ENCODE measurements at regions not wholly inside any gene's neighbourhood (a gene's known extent, or its start where the extent isn't known, plus 50 kb on each side); places are given as distances from the start of the nearest gene placed in this dataset.

- Histone ChIP-seq H3K4me3 (no peak overlapping the region), H3K9me3 (no peaks in the 10 kb centered on the region), H3K36me3 (no peaks in the 10 kb centered on the region), H3K27me3 (no peaks in the 10 kb centered on the region), H3K27ac (no peak overlapping the region), H3K4me1 (no peaks in the 10 kb centered on the region)
- no peak for DNase-seq
- TF ChIP-seq POLR2A (IDR thresholded peaks at IDR 0.05): no peak
- TF ChIP-seq, protein P1, sequence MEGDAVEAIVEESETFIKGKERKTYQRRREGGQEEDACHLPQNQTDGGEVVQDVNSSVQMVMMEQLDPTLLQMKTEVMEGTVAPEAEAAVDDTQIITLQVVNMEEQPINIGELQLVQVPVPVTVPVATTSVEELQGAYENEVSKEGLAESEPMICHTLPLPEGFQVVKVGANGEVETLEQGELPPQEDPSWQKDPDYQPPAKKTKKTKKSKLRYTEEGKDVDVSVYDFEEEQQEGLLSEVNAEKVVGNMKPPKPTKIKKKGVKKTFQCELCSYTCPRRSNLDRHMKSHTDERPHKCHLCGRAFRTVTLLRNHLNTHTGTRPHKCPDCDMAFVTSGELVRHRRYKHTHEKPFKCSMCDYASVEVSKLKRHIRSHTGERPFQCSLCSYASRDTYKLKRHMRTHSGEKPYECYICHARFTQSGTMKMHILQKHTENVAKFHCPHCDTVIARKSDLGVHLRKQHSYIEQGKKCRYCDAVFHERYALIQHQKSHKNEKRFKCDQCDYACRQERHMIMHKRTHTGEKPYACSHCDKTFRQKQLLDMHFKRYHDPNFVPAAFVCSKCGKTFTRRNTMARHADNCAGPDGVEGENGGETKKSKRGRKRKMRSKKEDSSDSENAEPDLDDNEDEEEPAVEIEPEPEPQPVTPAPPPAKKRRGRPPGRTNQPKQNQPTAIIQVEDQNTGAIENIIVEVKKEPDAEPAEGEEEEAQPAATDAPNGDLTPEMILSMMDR (IDR thresholded peaks at IDR 0.05): no peak
Measured at GRCh38 chr12:85600841-85601240, 235.4 kb downstream of the RASSF9 start.

DNA sequence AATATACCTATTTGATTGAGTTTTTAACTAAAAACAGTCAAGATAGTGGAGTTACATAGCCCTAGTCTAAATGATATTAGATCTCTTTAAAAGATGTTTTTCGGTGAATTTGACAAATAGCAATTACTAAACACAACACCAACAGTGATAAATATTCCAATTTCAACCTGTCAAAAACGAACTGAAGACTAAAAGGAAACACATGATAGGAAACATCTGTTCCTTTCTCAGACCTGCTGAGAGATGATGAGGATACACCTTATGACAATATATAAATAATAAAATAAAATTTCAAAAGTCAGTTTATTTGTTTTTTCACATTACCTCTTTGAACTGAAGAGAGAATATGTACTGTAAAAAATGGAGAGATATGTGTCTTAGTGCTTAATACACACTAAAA, 232.7 kb downstream of the RASSF9 start:
- no peak overlapping the region for H3K4me3 ChIP-seq
- H3K36me3 ChIP-seq: no peaks in the 10 kb centered on the region
- H3K9me3 ChIP-seq: no peaks in the 10 kb centered on the region
- no peak overlapping the region for H3K27ac ChIP-seq
- H3K27me3 ChIP-seq: no peaks in the 10 kb centered on the region
- H3K4me1 ChIP-seq: no peaks in the 10 kb centered on the region
- no peak for TF ChIP-seq POLR2A (IDR thresholded peaks at IDR 0.05)
- TF ChIP-seq, protein P1 (IDR thresholded peaks at IDR 0.05): no peak
- DNase-seq: no peak

DNA sequence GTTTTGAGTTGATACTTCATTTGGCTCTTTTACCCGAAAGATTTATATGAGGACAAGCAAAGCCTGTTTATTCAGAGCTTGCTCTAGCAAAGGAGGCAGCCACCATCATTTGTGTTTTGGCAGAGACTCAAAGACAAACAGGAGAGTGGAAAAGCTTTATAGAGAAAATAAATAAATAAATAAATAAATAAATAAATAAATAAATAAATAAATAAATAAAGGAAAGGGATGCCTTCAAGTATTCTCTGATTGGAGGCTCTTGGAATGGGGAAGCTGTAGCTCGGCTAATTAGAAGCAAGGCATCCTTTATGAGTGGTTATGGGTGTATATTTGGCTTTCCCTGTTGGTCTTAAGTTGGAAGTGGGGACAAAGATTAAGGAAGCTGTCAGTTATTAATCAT, 229.8 kb downstream of the RASSF9 start:
- TF ChIP-seq POLR2A (IDR thresholded peaks at IDR 0.05): no peak
- TF ChIP-seq, protein P1 (IDR thresholded peaks at IDR 0.05): no peak

DNA sequence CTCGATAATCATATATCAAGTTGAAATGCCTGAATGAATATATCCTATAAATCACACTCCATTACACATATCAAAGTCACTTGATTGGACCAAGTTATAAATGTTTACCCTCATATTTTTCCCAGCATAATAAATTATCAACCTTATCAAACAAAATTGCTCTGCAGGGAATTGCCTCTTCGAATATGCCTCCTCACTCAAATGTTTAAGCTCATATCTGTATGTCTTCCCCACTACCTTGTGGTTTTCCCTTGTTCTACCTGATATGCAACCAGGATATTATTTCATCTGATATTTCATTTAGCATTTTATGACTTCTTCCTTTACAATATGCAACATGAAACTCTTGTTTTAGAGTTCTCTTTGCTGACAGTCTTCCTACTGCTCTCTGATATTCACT, 226.4 kb downstream of the RASSF9 start:
- DNase-seq: no peak
- H3K9me3 ChIP-seq: no peaks in the 10 kb centered on the region

More for the DNA sequence above, 229.8 kb downstream of the RASSF9 start:
- no peak overlapping the region for H3K4me3 ChIP-seq
- H3K4me1 ChIP-seq: no peaks in the 10 kb centered on the region
- no peak overlapping the region for H3K27ac ChIP-seq
- H3K27me3 ChIP-seq: no peaks in the 10 kb centered on the region
- H3K9me3 ChIP-seq: no peaks in the 10 kb centered on the region
- H3K36me3 ChIP-seq: no peaks in the 10 kb centered on the region
- DNase-seq: no peak

DNA sequence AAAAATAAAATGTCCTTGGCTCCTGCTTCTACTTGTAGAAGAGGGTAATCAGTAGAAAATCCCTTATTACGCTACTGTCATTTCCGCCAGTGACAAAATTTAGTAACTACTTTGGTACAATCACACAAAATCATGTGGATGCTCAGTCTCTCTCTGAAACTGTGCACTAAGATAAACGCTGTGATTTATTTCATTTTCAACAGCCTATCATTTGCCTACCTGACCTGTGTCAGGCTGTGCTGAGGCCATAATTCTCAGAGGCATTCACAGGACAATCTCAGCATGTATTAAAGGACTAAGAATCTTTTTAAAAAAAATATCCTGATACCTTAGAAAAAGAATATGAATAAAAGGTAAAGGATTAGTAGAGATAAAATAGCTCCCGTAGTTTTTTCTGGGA, 226.0 kb downstream of the RASSF9 start:
- TF ChIP-seq, protein P1 (IDR thresholded peaks at IDR 0.05): no peak
- TF ChIP-seq POLR2A (IDR thresholded peaks at IDR 0.05): no peak
- Histone ChIP-seq H3K27me3 (no peaks in the 10 kb centered on the region), H3K9me3 (no peaks in the 10 kb centered on the region), H3K36me3 (no peaks in the 10 kb centered on the region), H3K4me1 (no peaks in the 10 kb centered on the region), H3K27ac (no peak overlapping the region), H3K4me3 (no peak overlapping the region)
- no peak for DNase-seq

More for the DNA sequence above, 226.4 kb downstream of the RASSF9 start:
- TF ChIP-seq, protein P1 (IDR thresholded peaks at IDR 0.05): no peak
- no peaks in the 10 kb centered on the region for H3K4me1 ChIP-seq
- no peaks in the 10 kb centered on the region for H3K36me3 ChIP-seq
- H3K27ac ChIP-seq: no peak overlapping the region
- no peaks in the 10 kb centered on the region for H3K27me3 ChIP-seq
- H3K4me3 ChIP-seq: no peak overlapping the region

GRCh38 chr12:85616201-85616600, 220.0 kb downstream of the RASSF9 start:
- TF ChIP-seq, protein P1 (IDR thresholded peaks at IDR 0.05): no peak
- TF ChIP-seq POLR2A (IDR thresholded peaks at IDR 0.05): no peak
- no peaks in the 10 kb centered on the region for H3K4me1 ChIP-seq
- no peak for DNase-seq
- no peaks in the 10 kb centered on the region for H3K9me3 ChIP-seq
- H3K27ac ChIP-seq: no peak overlapping the region
- no peaks in the 10 kb centered on the region for H3K27me3 ChIP-seq
- H3K4me3 ChIP-seq: no peak overlapping the region
- no peaks in the 10 kb centered on the region for H3K36me3 ChIP-seq

Data from Peyer's patch (tissue), 4 donors.